ENCODE measurements at regions not wholly inside any gene's neighbourhood (a gene's known extent, or its start where the extent isn't known, plus 50 kb on each side); places are given as distances from the start of the nearest gene placed in this dataset.

DNA sequence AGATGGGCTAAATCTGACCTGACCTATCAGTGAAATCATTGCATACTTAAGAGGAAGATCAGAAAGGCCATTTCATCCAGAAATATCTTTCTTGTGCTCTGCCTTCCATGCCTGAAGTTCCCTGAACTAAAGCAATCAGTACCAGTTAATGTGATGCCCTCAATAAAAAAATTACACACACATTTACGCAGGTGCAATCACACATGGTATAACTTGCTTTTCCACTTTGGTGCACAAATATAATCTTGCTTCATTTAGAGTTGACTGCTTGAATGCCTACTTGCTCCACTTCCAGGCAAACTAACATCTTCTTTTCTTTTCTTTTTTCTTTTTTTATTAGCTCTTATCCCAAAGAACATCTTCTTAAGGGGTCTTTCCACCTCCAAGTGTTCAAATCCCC lies 58.3 kb upstream of the KIF5B start:
- TF ChIP-seq SETDB1 (IDR thresholded peaks at IDR 0.05; ENCODE audit: insufficient read length, low read length): no peak
- TF ChIP-seq, protein P1, sequence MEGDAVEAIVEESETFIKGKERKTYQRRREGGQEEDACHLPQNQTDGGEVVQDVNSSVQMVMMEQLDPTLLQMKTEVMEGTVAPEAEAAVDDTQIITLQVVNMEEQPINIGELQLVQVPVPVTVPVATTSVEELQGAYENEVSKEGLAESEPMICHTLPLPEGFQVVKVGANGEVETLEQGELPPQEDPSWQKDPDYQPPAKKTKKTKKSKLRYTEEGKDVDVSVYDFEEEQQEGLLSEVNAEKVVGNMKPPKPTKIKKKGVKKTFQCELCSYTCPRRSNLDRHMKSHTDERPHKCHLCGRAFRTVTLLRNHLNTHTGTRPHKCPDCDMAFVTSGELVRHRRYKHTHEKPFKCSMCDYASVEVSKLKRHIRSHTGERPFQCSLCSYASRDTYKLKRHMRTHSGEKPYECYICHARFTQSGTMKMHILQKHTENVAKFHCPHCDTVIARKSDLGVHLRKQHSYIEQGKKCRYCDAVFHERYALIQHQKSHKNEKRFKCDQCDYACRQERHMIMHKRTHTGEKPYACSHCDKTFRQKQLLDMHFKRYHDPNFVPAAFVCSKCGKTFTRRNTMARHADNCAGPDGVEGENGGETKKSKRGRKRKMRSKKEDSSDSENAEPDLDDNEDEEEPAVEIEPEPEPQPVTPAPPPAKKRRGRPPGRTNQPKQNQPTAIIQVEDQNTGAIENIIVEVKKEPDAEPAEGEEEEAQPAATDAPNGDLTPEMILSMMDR (tag by site-specific recombination; IDR thresholded peaks at IDR 0.05): no peak
- TF ChIP-seq ZNF473 (tag by site-specific recombination; IDR thresholded peaks at IDR 0.05): no peak
- TF ChIP-seq ZNF311 (tag by site-specific recombination; IDR thresholded peaks at IDR 0.05; ENCODE audit: borderline replicate concordance): no peak
- no peak for TF ChIP-seq FEZF1 (tag by site-specific recombination; IDR thresholded peaks at IDR 0.05)
- TF ChIP-seq ZNF776 (tag by site-specific recombination; IDR thresholded peaks at IDR 0.05; ENCODE audit: borderline replicate concordance): no peak
